A673 (cell line): ENCODE measurements at regions not wholly inside any gene's neighbourhood (a gene's known extent, or its start where the extent isn't known, plus 50 kb on each side); places are given as distances from the start of the nearest gene placed in this dataset.

ENCODE experiments used
- BruUV-seq: library from RNA; stranded (reverse); fragments of 400-500 nt; replicated peaks from 2 replicates; lab custom pipeline; 2021; lab: Mats Ljungman, UMichigan
- CTCF ChIA-PET: fragments of 300-600 bp; sonication (Branson Sonifier 250); formaldehyde crosslinking; loops from one replicate; lab custom pipeline; 2022; ENCODE audit warnings: antibody characterized with exemption; lab: Charles Lee
- POLR2A ChIA-PET: fragments of 300-600 bp; sonication (Branson Sonifier 250); formaldehyde crosslinking; loops from one replicate; lab custom pipeline; 2022; ENCODE audit warnings: antibody characterized with exemption; ENCODE audit not compliant: low non-redundant PET; lab: Charles Lee
- DNase-seq: peaks from one replicate; pipeline ENCODE4 v3.0.0-alpha.2; 2015; ENCODE audit warnings: low spot score
- H3K27ac ChIP-seq: fragments of 200-600 bp; sonication (generic); 2 replicates; pipeline ENCODE4 v1.5.1; 2016; ENCODE audit warnings: mixed run types, low read depth, mild to moderate bottlenecking, mixed read lengths, antibody characterized with exemption, low read length; ENCODE audit not compliant: poor library complexity, severe bottlenecking
- H3K27me3 ChIP-seq: fragments of 200-600 bp; sonication (generic); replicated peaks from 2 replicates; pipeline ENCODE4 v1.6.1; 2017; ENCODE audit warnings: mixed run types, low read depth, mild to moderate bottlenecking, mixed read lengths, antibody characterized with exemption, low read length; ENCODE audit not compliant: insufficient read depth, poor library complexity
- H3K36me3 ChIP-seq: fragments of 200-600 bp; sonication (generic); 2 replicates; pipeline ENCODE4 v1.6.1; 2016; ENCODE audit warnings: mixed run types, mild to moderate bottlenecking, mixed read lengths, antibody characterized with exemption, low read length; ENCODE audit not compliant: insufficient read depth, poor library complexity, severe bottlenecking
- H3K4me1 ChIP-seq: fragments of 200-600 bp; sonication (generic); 2 replicates; pipeline ENCODE4 v1.6.1; 2017; ENCODE audit warnings: mixed run types, mild to moderate bottlenecking, mixed read lengths, antibody characterized with exemption, low read length; ENCODE audit not compliant: insufficient read depth, poor library complexity, severe bottlenecking
- H3K4me3 ChIP-seq: fragments of 200-600 bp; sonication (generic); 2 replicates; pipeline ENCODE4 v1.5.1; 2016; ENCODE audit warnings: low read depth, mixed run types, mild to moderate bottlenecking, mixed read lengths, low read length; ENCODE audit not compliant: poor library complexity, severe bottlenecking
- H3K9me3 ChIP-seq: fragments of 200-600 bp; sonication (generic); 2 replicates; pipeline ENCODE4 v1.6.1; 2016; ENCODE audit warnings: mixed run types, low read depth, mild to moderate bottlenecking, mixed read lengths, antibody characterized with exemption, low read length; ENCODE audit not compliant: poor library complexity, severe bottlenecking
- CTCF ChIP-seq: fragments of 300-800, 200-600 bp; sonication (generic); conservative IDR thresholded peaks from 2 replicates; pipeline ENCODE4 v1.5.1; 2017; ENCODE audit warnings: low read depth, mild to moderate bottlenecking, antibody characterized with exemption, low read length, moderate library complexity, mixed read lengths
- EZH2 ChIP-seq: fragments of 200-600 bp; sonication (generic); IDR thresholded peaks from 2 replicates; pipeline ENCODE4 v1.6.1; 2017; ENCODE audit warnings: borderline replicate concordance, low read depth, mild to moderate bottlenecking, mixed read lengths, antibody characterized with exemption, low read length; ENCODE audit not compliant: poor library complexity, severe bottlenecking
- intact Hi-C: fragments of 100-400 bp; cut with micrococcal nuclease; formaldehyde crosslinking; loops from one replicate; pipeline ENCODE4 v1.10.0; 2022; ENCODE audit not compliant: unreplicated experiment

GRCh38 chr7:42852531-42852930, 59.3 kb downstream of the C7orf25 start:
- Histone ChIP-seq H3K27me3 (no peaks in the 10 kb centered on the region), H3K9me3 (no peaks in the 10 kb centered on the region), H3K27ac (no peak overlapping the region), H3K36me3 (no peaks in the 10 kb centered on the region), H3K4me3 (no peak overlapping the region), H3K4me1 (no peaks in the 10 kb centered on the region)
- no TSS peak for BruUV-seq
- ChIA-PET POLR2A (no interaction called here), CTCF (no interaction called here)
- no peak for TF ChIP-seq CTCF
- no peak for TF ChIP-seq EZH2
- no peak for DNase-seq
- intact Hi-C loops: no loop called here

- no peaks in the 10 kb centered on the region for H3K36me3 ChIP-seq
- intact Hi-C loops: loop anchor here (10.0 kb wide), 1 partner anchor 609 kb away; the partner anchor contains the start of gene GLI3
- peaks cover 7% of the 10 kb centered on the region for H3K27me3 ChIP-seq
- H3K4me3 ChIP-seq: peak overlapping the region; percentile 23
- TF ChIP-seq EZH2 (no peak), CTCF (peak; percentile 80)
- H3K9me3 ChIP-seq: no peaks in the 10 kb centered on the region
- H3K27ac ChIP-seq: no peak overlapping the region
- peak; percentile 83 for DNase-seq
- no TSS peak for BruUV-seq
- POLR2A ChIA-PET: no interaction called here
- H3K4me1 ChIP-seq: no peaks in the 10 kb centered on the region
- CTCF ChIA-PET: interaction anchor here (0.8 to 2.7 kb wide), 6 partner anchors 12 to 903 kb away, joined by 3 to 19 read pairs (median 4); no protein-coding TSS in a partner anchor
These were observed 68.6 kb downstream of the C7orf25 start for GRCh38 chr7:42843205-42843800.

- no peaks in the 10 kb centered on the region for H3K36me3 ChIP-seq
- TF ChIP-seq CTCF (no peak), EZH2 (no peak)
- no peaks in the 10 kb centered on the region for H3K9me3 ChIP-seq
- no peaks in the 10 kb centered on the region for H3K27me3 ChIP-seq
- H3K4me1 ChIP-seq: no peaks in the 10 kb centered on the region
- intact Hi-C loops: loop anchor here (5.0 to 10.0 kb wide), 2 partner anchors 260 to 857 kb away; no protein-coding TSS in a partner anchor
- DNase-seq: no peak
- no peak overlapping the region for H3K27ac ChIP-seq
- POLR2A ChIA-PET: no interaction called here
- BruUV-seq: no TSS peak
- no peak overlapping the region for H3K4me3 ChIP-seq
- CTCF ChIA-PET: no interaction called here
These were observed 77.2 kb downstream of the C7orf25 start for GRCh38 chr7:42834676-42835075.
